ENCODE measurements at regions not wholly inside any gene's neighbourhood (a gene's known extent, or its start where the extent isn't known, plus 50 kb on each side); places are given as distances from the start of the nearest gene placed in this dataset.
"Not testable (repeated sequence)": the region's sequence is repeated elsewhere in the genome, so short reads cannot be mapped to it uniquely, and the experiment has no call there.

GRCh38 chr12:31818623-31819268 is 89.9 kb upstream of the AMN1 start:
- DNase-seq = no peak

GRCh38 chr12:31817120-31817519 is 88.3 kb upstream of the AMN1 start:
- DNase-seq = no peak

- DNase-seq = no peak
These were observed 86.3 kb upstream of the AMN1 start for GRCh38 chr12:31815096-31815495.

- DNase-seq = no peak
These were observed 84.5 kb upstream of the AMN1 start for GRCh38 chr12:31813305-31813704.

- DNase-seq = no peak
These were observed 78.9 kb upstream of the AMN1 start for GRCh38 chr12:31807773-31808097.

- DNase-seq = not testable (repeated sequence)
These were observed 78.4 kb upstream of the AMN1 start for GRCh38 chr12:31807081-31807772.

GRCh38 chr12:31805681-31806080 is 76.9 kb upstream of the AMN1 start:
- not testable (repeated sequence) for DNase-seq

- not testable (repeated sequence) for DNase-seq
These were observed 75.9 kb upstream of the AMN1 start for GRCh38 chr12:31804707-31805106.

GRCh38 chr12:31804185-31804504 is 75.3 kb upstream of the AMN1 start:
- no peak for DNase-seq

- no peak for DNase-seq
These were observed 74.7 kb upstream of the AMN1 start for GRCh38 chr12:31803306-31804184.

- DNase-seq = no peak
These were observed 73.1 kb upstream of the AMN1 start for GRCh38 chr12:31801872-31802271.

- DNase-seq = no peak
These were observed 68.5 kb upstream of the AMN1 start for GRCh38 chr12:31797230-31797872.

GRCh38 chr12:31796270-31796951 is 67.6 kb upstream of the AMN1 start:
- no peak for DNase-seq

- DNase-seq = no peak
These were observed 65.9 kb upstream of the AMN1 start for GRCh38 chr12:31794745-31795144.

GRCh38 chr12:31791265-31791664 is 62.4 kb upstream of the AMN1 start:
- DNase-seq = not testable (repeated sequence)

- no peak for DNase-seq
These were observed 61.9 kb upstream of the AMN1 start for GRCh38 chr12:31790759-31791158.

GRCh38 chr12:31785318-31785717 is 56.5 kb upstream of the AMN1 start:
- DNase-seq = no peak

GRCh38 chr12:31783996-31784645 is 55.3 kb upstream of the AMN1 start:
- no peak for DNase-seq

GRCh38 chr12:31783556-31783955 is 54.7 kb upstream of the AMN1 start:
- no peak for DNase-seq

GRCh38 chr12:31781894-31782540 is 53.2 kb upstream of the AMN1 start:
- no peak for DNase-seq

- DNase-seq = no peak
These were observed 51.3 kb upstream of the AMN1 start for GRCh38 chr12:31780096-31780495.

- no peak for DNase-seq
These were observed 49.9 kb upstream of the AMN1 start for GRCh38 chr12:31778687-31779086.
